Natural killer cell treated with Interleukin-12 subunit alpha and Interleukin-12 subunit beta and Interleukin-15 and Interleukin-18, amount 100 ng/mL, for 72 hours (primary cell): ENCODE measurements at regions not wholly inside any gene's neighbourhood (a gene's known extent, or its start where the extent isn't known, plus 50 kb on each side); places are given as distances from the start of the nearest gene placed in this dataset.

Experiments
- ATAC-seq, 2 donors: fragments of 150-1000 bp; cut with Tn5 transposase in 1 of 2; sonication (Bioruptor Pico), chemical (Tn5 transposase) in 1 of 2; 2 replicates each; pipeline ENCODE4 v1.10.0; 2021
- DNase-seq: peaks from one replicate; pipeline ENCODE4 v3.0.0; 2022; ENCODE audit warnings: low spot score
- H3K27ac Mint-ChIP-seq, 2 donors: 1 replicate in 1 of 2; 2 replicates in 1 of 2; pipeline ENCODE4 v1.8.0; 2022; ENCODE audit warnings: mixed read lengths in 2 of 2, mild to moderate bottlenecking in 1 of 2, moderate library complexity in 1 of 2
- H3K27me3 Mint-ChIP-seq, 2 donors: 1 replicate in 1 of 2; 2 replicates in 1 of 2; pipeline ENCODE4 v1.8.0; 2022; ENCODE audit warnings: mixed read lengths in 2 of 2
- H3K36me3 Mint-ChIP-seq: one replicate; pipeline ENCODE4 v1.8.0; 2022; ENCODE audit warnings: mixed read lengths
- H3K4me1 Mint-ChIP-seq, 2 donors: 1 replicate in 1 of 2; 2 replicates in 1 of 2; pipeline ENCODE4 v1.8.0; 2022; ENCODE audit warnings: low read depth in 2 of 2, mixed read lengths in 2 of 2, mild to moderate bottlenecking in 1 of 2
- H3K4me3 Mint-ChIP-seq: one replicate; pipeline ENCODE4 v1.8.0; 2022; ENCODE audit warnings: mixed read lengths
- H3K9me3 Mint-ChIP-seq: 2 replicates; pipeline ENCODE4 v1.8.0; 2022; ENCODE audit warnings: mixed read lengths

DNA sequence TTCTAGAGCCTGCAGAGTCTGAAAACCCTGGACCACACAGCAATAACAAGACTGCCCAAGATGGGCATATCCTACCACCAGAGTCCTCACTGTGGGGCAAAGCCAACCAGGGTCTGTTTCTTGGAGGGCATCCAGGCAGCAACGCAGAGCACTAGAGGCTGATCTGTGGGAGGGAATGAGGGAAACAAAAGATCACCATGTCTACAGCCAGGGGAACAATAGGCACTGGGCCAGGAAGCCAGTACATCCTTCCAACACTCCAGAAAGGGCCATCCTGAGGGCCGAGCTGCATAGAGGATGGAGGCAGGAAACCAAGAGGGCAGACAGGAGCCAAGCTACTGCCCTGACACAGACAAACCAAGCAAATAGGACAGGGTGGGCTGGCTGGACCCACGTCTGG is 416.1 kb upstream of the IRX4 start:
- ATAC-seq (no peak), DNase-seq (no peak)
- H3K27me3 Mint-ChIP-seq, result peaks cover 0 to 5% of the 10 kb centered on the region in 2 donors
- H3K36me3 Mint-ChIP-seq, result no peaks in the 10 kb centered on the region
- no peaks in the 10 kb centered on the region for H3K9me3 Mint-ChIP-seq
- no peak overlapping the region for H3K27ac Mint-ChIP-seq
- no peak overlapping the region for H3K4me3 Mint-ChIP-seq
- no peaks in the 10 kb centered on the region for H3K4me1 Mint-ChIP-seq

DNA sequence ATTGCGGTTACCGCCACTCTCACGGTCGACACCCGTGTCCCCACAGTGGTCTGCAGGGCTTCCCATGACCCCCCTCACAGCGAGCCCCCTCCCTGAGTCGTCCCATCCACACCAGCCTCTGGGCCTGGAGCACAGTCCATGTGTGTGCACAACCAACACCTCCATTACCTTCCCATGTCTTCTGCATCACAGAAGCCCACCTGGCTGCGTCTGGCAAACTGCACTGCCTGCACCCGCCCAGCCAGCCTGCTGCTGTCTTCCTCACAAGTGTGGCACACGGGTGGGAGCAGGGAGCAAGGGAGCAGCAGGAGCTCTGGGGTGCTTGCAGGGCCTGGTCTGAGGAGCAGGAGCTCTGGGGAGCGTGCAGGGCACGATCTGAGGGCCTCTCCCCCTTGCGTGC is 415.3 kb upstream of the IRX4 start:
- H3K27me3 Mint-ChIP-seq, result peaks cover 0 to 5% of the 10 kb centered on the region in 2 donors

DNA sequence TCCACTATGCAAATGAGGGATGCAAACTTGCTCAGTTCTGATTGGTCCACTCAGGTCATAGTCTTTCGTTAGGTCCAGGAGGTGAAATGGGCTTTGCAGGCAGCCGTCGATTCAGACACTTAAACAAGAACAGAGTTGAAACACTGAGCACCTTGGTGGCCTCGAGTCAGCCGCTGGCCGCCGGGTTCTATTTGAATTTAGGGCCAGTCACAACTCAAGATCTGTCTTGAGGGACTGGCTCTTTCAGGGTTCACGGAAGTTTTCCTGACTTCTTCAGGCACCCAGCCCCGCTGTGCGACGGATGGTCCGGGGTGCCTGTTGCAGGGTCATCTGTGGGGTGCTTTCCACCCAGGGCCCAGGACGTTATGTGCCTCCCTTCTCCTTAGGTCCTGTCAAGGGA is 412.8 kb upstream of the IRX4 start:
- Mint-ChIP-seq H3K9me3 (no peaks in the 10 kb centered on the region), H3K27me3 (no peaks in the 10 kb centered on the region), H3K4me1 (no peaks in the 10 kb centered on the region), H3K4me3 (no peak overlapping the region), H3K27ac (no peak overlapping the region), H3K36me3 (no peaks in the 10 kb centered on the region)
- no peak for ATAC-seq
- DNase-seq, result no peak

More for the DNA sequence above, 415.3 kb upstream of the IRX4 start:
- Mint-ChIP-seq H3K36me3 (no peaks in the 10 kb centered on the region), H3K4me1 (no peaks in the 10 kb centered on the region), H3K4me3 (no peak overlapping the region), H3K27ac (no peak overlapping the region), H3K9me3 (no peaks in the 10 kb centered on the region)
- ATAC-seq (no peak), DNase-seq (no peak)

DNA sequence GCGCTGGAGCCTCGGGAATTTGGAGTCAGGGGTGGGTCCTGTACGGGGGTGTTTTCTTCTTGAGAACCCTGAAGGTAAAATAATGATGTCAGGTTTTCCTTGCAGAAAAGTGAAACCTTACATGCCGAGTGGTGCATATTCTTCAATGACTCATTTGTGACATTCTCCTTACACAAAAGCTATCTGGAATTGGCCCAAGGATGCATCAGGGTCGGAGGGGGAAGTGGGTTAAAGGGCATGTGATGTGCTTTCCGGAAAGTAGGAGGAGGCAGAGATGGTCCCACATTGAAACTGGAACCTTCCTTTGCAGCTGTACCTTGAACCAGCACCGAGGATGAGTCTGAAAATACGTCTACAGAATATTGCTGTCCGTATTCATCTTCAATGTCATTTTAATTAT is 411.2 kb upstream of the IRX4 start:
- H3K9me3 Mint-ChIP-seq, result no peaks in the 10 kb centered on the region
- no peaks in the 10 kb centered on the region for H3K36me3 Mint-ChIP-seq
- no peaks in the 10 kb centered on the region for H3K4me1 Mint-ChIP-seq
- no peak for ATAC-seq
- H3K4me3 Mint-ChIP-seq, result no peak overlapping the region
- H3K27me3 Mint-ChIP-seq, result no peaks in the 10 kb centered on the region
- DNase-seq, result no peak
- H3K27ac Mint-ChIP-seq, result no peak overlapping the region

DNA sequence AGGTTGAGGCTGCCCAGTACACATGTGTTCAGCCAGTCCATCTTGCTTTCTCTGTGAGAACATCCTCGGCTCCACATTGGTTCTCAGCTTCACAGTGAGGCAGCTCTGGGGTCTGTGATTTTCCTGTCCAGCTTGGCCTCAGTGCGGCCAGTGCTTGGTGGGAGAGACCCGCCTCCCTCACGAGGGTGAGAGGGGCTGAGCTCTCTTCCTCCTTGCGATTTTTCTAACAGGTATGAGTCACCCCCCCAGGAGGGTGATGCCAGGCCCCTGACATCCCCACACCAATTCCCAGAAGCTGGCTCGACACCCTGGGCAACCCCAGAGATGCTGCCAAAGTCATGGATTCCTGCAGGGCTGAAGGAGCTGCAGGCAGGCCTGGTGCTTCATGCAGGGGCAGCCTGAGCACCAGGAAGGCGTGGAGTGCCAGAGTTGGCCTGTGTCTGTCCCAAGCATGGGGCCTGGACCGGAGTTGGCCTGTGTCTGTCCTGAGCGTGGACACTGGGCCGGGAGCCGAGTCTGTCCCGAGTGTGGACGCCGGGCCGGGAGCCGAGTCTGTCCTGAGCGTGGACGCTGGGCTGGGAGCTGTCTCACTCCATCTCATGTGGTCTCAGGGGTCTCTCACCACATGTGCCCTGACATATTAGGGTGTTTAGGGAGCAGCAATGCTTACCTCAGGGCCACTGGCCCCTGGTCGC is 408.6 kb upstream of the IRX4 start:
- H3K27ac Mint-ChIP-seq, result no peak overlapping the region
- no peaks in the 10 kb centered on the region for H3K4me1 Mint-ChIP-seq
- ATAC-seq (peak; percentile 34 to 39), DNase-seq (no peak)
- H3K9me3 Mint-ChIP-seq, result no peaks in the 10 kb centered on the region
- H3K27me3 Mint-ChIP-seq, result no peaks in the 10 kb centered on the region
- H3K4me3 Mint-ChIP-seq, result no peak overlapping the region
- H3K36me3 Mint-ChIP-seq, result no peaks in the 10 kb centered on the region

DNA sequence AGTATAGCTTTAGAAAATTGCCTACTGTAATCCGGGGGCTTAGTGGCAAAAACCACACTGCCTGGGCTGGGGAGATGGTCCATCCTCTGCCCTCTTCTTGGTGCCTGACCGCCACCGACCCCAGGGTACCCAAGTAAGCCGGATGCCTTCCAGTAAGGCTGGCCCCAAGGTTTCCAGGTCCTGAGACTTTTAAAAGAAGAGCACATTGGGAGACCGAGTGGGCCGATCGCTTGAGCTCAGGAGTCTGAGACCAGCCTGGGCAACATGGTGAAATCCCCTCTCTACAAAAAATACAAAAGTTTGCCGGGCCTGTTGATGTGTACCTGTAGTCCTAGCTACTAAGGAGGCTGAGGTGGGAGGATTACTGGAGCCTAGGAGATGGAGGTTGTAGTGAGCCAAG is 406.7 kb upstream of the IRX4 start:
- no peaks in the 10 kb centered on the region for H3K4me1 Mint-ChIP-seq
- no peaks in the 10 kb centered on the region for H3K27me3 Mint-ChIP-seq
- H3K4me3 Mint-ChIP-seq, result no peak overlapping the region
- no peak overlapping the region for H3K27ac Mint-ChIP-seq
- H3K36me3 Mint-ChIP-seq, result no peaks in the 10 kb centered on the region
- DNase-seq (no peak), ATAC-seq (no peak)
- H3K9me3 Mint-ChIP-seq, result no peaks in the 10 kb centered on the region

DNA sequence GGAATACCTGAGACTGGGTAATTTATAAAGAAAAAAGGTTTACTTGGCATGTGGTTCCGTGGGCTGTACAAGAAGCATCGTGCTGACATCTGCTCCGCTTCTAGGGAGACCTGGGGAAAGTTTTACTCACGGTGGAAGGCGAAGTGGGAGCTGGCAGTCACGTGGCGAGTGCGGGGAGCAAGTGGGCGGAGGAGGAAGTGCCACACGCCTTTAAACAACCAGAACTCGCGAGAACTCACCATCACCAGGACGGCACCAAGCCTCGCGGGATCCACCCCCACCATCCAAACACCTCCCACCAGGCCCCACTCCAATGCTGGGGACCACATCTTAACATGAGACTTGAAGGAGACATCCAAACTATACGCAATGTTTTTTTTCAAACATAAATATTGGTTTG is 406.2 kb upstream of the IRX4 start:
- no peak for DNase-seq
- Mint-ChIP-seq H3K27me3 (no peaks in the 10 kb centered on the region), H3K27ac (no peak overlapping the region), H3K4me1 (no peaks in the 10 kb centered on the region), H3K36me3 (no peaks in the 10 kb centered on the region), H3K4me3 (no peak overlapping the region), H3K9me3 (no peaks in the 10 kb centered on the region)
- no peak for ATAC-seq

DNA sequence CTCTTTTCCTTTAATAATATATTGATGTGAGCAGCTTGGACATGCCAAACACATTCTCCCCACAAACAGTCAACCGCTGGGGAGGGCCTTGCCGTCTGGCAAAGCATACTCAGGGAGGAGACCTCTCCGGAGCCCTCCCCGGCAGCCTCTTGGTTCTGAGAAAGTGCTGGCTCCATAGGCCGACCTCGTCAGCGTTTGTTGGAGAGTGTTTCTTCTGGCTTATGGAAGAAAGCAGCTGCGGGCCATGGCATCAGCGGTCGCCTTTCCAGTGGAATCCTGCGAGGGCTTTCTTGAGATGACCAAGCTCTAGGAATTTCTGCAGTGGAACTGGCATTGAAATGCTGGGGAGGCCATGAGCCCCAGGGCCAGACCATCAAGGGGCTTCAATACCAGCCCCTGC is 405.7 kb upstream of the IRX4 start:
- no peaks in the 10 kb centered on the region for H3K36me3 Mint-ChIP-seq
- no peak overlapping the region for H3K27ac Mint-ChIP-seq
- H3K4me3 Mint-ChIP-seq, result no peak overlapping the region
- no peaks in the 10 kb centered on the region for H3K27me3 Mint-ChIP-seq
- ATAC-seq (no peak), DNase-seq (no peak)
- H3K4me1 Mint-ChIP-seq, result no peaks in the 10 kb centered on the region
- H3K9me3 Mint-ChIP-seq, result no peaks in the 10 kb centered on the region

DNA sequence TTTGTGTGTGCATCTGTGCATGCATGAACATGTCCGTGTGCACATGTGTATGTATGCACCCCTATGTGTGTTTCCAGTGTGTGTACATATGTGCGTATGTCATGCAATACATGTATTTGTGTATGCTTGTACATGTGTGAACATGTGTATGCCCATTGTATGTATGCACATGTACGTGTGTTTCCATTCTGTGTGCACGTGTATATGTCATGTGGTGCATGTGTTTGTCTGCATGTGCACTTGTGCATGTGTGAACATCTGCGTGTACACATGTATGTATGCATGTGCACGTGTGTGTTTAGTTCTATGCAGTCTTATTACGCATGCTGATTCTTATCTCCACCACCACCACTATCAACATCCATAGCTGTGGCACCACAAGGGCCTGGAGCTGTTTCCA is 403.5 kb upstream of the IRX4 start:
- no peaks in the 10 kb centered on the region for H3K27me3 Mint-ChIP-seq
- no peak overlapping the region for H3K27ac Mint-ChIP-seq
- ATAC-seq (no peak), DNase-seq (no peak)
- no peak overlapping the region for H3K4me3 Mint-ChIP-seq
- no peaks in the 10 kb centered on the region for H3K36me3 Mint-ChIP-seq
- no peaks in the 10 kb centered on the region for H3K9me3 Mint-ChIP-seq
- no peaks in the 10 kb centered on the region for H3K4me1 Mint-ChIP-seq

DNA sequence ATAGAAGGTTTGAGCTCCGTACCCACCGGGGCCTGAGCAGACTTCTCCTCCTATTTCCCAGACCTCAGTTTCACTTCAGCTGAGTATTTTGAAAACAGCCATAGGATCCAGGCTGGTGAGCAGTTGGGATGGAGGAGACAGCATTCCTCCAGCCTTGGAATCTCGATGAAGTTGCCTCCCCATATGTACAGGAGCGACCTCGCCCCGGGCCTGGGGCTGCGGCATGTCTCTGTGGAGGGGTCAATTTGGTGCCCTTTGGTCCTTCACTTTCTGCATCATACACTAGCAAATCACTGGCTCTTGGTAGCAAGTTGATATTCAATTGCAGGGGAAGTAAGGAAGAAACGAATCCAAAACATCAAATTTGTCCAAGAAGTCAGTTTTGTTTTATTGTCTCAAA is 402.0 kb upstream of the IRX4 start:
- DNase-seq (no peak), ATAC-seq (no peak)
- no peaks in the 10 kb centered on the region for H3K4me1 Mint-ChIP-seq
- H3K9me3 Mint-ChIP-seq, result peaks cover 6% of the 10 kb centered on the region
- no peak overlapping the region for H3K4me3 Mint-ChIP-seq
- no peaks in the 10 kb centered on the region for H3K36me3 Mint-ChIP-seq
- no peaks in the 10 kb centered on the region for H3K27me3 Mint-ChIP-seq
- no peak overlapping the region for H3K27ac Mint-ChIP-seq

DNA sequence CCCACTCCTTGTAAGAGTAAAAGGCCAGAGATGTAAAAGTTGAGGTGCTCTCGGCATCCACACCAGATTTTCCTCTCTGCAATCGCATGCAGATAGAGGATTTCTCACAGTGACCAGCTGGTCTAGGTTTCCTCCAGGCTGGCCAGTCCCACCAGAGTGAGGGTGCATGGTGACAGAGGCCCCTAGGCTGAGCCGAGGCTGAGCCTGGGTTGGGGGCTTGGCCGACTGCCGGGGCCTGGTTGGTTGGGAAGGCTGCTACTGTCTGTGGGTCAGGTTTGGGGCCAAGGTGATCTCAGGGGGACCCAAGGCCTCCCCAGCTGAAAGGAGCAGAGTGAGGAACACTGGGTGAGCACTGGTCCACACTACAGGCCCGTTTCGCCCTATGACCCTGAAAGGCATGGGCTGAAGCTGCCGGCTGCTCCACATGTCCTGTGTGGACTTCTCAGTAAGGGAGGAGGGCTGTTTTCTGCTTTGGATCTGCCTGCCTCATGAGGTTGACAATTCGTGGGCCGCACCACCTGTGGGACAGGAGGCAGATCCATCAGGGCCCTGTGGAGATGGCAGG is 400.8 kb upstream of the IRX4 start:
- Mint-ChIP-seq H3K4me3 (no peak overlapping the region), H3K4me1 (no peaks in the 10 kb centered on the region), H3K36me3 (no peaks in the 10 kb centered on the region), H3K9me3 (peaks cover 6% of the 10 kb centered on the region), H3K27me3 (no peaks in the 10 kb centered on the region), H3K27ac (no peak overlapping the region)
- ATAC-seq (no peak), DNase-seq (no peak)

DNA sequence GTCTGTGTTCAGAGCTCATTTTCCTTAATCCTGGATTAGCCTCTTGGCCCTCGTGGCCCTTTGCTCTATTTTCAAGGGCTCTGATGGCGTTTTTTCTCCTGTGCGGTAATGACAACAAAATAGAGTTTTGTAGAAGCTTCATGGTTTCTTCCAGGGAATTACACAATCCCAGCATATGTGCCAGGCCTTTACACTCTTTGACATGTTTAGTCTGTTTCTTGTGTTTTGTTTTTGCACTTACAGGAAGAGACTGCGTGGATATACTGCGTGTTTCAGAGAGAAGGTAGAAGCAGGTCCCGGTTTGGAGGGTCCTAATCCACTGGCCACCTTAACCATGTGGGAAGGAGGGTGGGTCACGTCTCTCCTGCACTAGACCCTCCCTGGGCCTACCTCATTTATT is 400.2 kb upstream of the IRX4 start:
- Mint-ChIP-seq H3K4me3 (no peak overlapping the region), H3K27ac (no peak overlapping the region), H3K9me3 (peaks cover 6% of the 10 kb centered on the region), H3K36me3 (no peaks in the 10 kb centered on the region), H3K4me1 (no peaks in the 10 kb centered on the region), H3K27me3 (no peaks in the 10 kb centered on the region)
- DNase-seq (no peak), ATAC-seq (no peak)

DNA sequence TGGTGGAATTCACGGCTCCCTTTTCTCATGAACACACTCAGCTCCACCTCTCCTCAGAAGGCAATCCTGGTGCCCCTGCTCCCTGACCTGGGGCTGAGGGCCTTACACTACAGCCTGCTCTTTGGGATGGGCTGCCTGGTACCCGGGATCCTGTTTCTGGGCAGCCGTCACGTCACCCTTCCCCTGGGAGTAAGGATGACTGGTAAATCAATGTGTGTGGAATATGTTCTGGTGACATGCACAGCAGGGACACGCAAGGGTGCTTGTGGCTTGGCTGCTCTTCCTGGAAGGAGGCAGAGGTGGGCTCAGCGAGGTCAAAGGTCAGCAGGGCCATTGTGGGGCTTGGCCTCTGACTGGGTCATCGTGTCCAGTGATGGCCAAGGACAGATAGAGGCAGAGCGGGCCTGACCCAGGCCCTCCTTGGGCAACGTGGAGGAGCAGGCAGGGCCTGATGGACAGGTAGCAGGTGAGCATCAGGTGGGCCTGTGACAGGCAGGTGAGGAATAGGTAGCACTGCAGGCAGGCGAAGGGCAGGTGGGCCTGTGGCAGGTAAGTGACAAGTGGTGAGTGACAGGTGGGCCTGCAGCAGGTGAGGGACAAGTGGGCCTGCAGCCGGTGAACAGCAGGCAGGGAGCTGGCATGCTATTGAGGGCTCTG is 399.4 kb upstream of the IRX4 start:
- ATAC-seq (no peak), DNase-seq (no peak)
- no peaks in the 10 kb centered on the region for H3K4me1 Mint-ChIP-seq
- H3K36me3 Mint-ChIP-seq, result no peaks in the 10 kb centered on the region
- no peaks in the 10 kb centered on the region for H3K27me3 Mint-ChIP-seq
- H3K4me3 Mint-ChIP-seq, result no peak overlapping the region
- no peak overlapping the region for H3K27ac Mint-ChIP-seq
- H3K9me3 Mint-ChIP-seq, result peaks cover 6% of the 10 kb centered on the region

DNA sequence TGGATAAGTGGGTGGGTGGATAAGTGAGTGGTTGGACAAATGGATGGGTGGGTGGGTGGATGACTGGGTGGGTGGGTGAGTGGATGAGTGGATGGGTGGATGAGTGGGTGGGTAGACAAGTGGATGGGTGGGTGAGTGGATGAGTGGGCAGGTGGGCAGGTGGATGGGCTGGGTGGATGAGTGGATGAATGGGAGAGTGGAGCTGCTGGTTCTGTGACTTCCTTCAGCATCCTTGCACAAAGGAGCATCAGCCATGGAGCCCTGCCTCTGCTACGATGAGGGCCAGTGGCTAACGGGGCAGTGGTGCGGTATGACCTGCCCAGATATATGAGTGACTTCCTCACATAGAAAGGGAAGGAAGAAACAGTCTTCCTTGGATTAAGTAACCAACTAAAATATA is 398.7 kb upstream of the IRX4 start:
- Mint-ChIP-seq H3K9me3 (peaks cover 6% of the 10 kb centered on the region), H3K27me3 (no peaks in the 10 kb centered on the region), H3K27ac (no peak overlapping the region), H3K4me3 (no peak overlapping the region), H3K4me1 (no peaks in the 10 kb centered on the region), H3K36me3 (no peaks in the 10 kb centered on the region)
- DNase-seq, result no peak
- ATAC-seq, result no peak

DNA sequence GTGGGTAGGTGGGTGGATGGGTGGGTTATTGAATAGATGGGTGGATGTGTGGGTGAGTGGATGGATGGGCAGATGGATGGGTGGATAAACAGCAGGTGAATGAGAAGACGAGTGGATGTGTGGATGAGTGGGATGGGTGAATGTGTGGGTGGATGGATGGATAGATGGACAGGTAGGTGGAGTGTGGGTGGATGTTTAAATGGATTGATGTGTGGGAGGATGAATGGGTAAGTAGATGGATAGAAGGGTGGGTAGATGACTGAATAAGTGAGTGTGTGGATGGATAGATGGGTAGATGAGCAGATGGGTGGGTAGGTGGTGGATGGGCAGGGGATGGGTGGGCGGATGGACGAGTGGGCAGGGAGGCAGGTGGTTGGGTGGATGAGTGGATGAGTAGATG is 397.6 kb upstream of the IRX4 start:
- H3K36me3 Mint-ChIP-seq, result no peaks in the 10 kb centered on the region
- H3K4me1 Mint-ChIP-seq, result no peaks in the 10 kb centered on the region
- no peak overlapping the region for H3K4me3 Mint-ChIP-seq
- DNase-seq, result no peak
- peaks cover 6% of the 10 kb centered on the region for H3K9me3 Mint-ChIP-seq
- no peak overlapping the region for H3K27ac Mint-ChIP-seq
- no peak for ATAC-seq
- H3K27me3 Mint-ChIP-seq, result no peaks in the 10 kb centered on the region
